ENCODE measurements at regions not wholly inside any gene's neighbourhood (a gene's known extent, or its start where the extent isn't known, plus 50 kb on each side); places are given as distances from the start of the nearest gene placed in this dataset.
"Not testable (repeated sequence)": the region's sequence is repeated elsewhere in the genome, so short reads cannot be mapped to it uniquely, and the experiment has no call there.

- Histone ChIP-seq H3K9ac (ENCODE audit: low read length) (no peak overlapping the region), H4K20me1 (ENCODE audit: insufficient read depth) (no peaks in the 10 kb centered on the region), H3K27ac (ENCODE audit: low read length) (no peak overlapping the region), H3K9me2 (ENCODE audit: insufficient read depth, low read length) (no peaks in the 10 kb centered on the region), H2AFZ (ENCODE audit: low read depth, low read length) (no peak overlapping the region), H3K4me3 (ENCODE audit: low read length) (no peak overlapping the region), H3K36me3 (ENCODE audit: insufficient read depth, low read length) (no peaks in the 10 kb centered on the region), H3K27me3 (ENCODE audit: insufficient read depth, low read depth, low read length) (no peaks in the 10 kb centered on the region), H3K9me3 (ENCODE audit: low read length) (no peaks in the 10 kb centered on the region), H3K4me2 (ENCODE audit: low read length) (no peak overlapping the region), H3F3A (ENCODE audit: insufficient read depth, low read length, poor library complexity, severe bottlenecking) (no peaks in the 10 kb centered on the region), H3K79me2 (replicated peaks; ENCODE audit: insufficient read depth, low read length) (no peaks in the 10 kb centered on the region)
- no peak for TF ChIP-seq EP300 (conservative IDR thresholded peaks at IDR 0.05; ENCODE audit: poor library complexity, severe bottlenecking)
- no peak for TF ChIP-seq MXI1 (conservative IDR thresholded peaks at IDR 0.05; ENCODE audit: poor library complexity, severe bottlenecking)
- no peak for TF ChIP-seq TAF1 (IDR thresholded peaks at IDR 0.05; ENCODE audit: low read depth)
- TF ChIP-seq EZH2 (IDR thresholded peaks at IDR 0.05; ENCODE audit: borderline replicate concordance, insufficient read depth, low read length, poor library complexity, severe bottlenecking) = no peak
- TF ChIP-seq, protein P1, sequence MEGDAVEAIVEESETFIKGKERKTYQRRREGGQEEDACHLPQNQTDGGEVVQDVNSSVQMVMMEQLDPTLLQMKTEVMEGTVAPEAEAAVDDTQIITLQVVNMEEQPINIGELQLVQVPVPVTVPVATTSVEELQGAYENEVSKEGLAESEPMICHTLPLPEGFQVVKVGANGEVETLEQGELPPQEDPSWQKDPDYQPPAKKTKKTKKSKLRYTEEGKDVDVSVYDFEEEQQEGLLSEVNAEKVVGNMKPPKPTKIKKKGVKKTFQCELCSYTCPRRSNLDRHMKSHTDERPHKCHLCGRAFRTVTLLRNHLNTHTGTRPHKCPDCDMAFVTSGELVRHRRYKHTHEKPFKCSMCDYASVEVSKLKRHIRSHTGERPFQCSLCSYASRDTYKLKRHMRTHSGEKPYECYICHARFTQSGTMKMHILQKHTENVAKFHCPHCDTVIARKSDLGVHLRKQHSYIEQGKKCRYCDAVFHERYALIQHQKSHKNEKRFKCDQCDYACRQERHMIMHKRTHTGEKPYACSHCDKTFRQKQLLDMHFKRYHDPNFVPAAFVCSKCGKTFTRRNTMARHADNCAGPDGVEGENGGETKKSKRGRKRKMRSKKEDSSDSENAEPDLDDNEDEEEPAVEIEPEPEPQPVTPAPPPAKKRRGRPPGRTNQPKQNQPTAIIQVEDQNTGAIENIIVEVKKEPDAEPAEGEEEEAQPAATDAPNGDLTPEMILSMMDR (IDR thresholded peaks at IDR 0.05; ENCODE audit: poor library complexity, severe bottlenecking) = no peak
- TF ChIP-seq, protein P2, sequence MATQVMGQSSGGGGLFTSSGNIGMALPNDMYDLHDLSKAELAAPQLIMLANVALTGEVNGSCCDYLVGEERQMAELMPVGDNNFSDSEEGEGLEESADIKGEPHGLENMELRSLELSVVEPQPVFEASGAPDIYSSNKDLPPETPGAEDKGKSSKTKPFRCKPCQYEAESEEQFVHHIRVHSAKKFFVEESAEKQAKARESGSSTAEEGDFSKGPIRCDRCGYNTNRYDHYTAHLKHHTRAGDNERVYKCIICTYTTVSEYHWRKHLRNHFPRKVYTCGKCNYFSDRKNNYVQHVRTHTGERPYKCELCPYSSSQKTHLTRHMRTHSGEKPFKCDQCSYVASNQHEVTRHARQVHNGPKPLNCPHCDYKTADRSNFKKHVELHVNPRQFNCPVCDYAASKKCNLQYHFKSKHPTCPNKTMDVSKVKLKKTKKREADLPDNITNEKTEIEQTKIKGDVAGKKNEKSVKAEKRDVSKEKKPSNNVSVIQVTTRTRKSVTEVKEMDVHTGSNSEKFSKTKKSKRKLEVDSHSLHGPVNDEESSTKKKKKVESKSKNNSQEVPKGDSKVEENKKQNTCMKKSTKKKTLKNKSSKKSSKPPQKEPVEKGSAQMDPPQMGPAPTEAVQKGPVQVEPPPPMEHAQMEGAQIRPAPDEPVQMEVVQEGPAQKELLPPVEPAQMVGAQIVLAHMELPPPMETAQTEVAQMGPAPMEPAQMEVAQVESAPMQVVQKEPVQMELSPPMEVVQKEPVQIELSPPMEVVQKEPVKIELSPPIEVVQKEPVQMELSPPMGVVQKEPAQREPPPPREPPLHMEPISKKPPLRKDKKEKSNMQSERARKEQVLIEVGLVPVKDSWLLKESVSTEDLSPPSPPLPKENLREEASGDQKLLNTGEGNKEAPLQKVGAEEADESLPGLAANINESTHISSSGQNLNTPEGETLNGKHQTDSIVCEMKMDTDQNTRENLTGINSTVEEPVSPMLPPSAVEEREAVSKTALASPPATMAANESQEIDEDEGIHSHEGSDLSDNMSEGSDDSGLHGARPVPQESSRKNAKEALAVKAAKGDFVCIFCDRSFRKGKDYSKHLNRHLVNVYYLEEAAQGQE (IDR thresholded peaks at IDR 0.05; ENCODE audit: borderline replicate concordance) = no peak
- no peak for TF ChIP-seq SMC3 (conservative IDR thresholded peaks at IDR 0.05; ENCODE audit: poor library complexity)
- TF ChIP-seq RAD21 (conservative IDR thresholded peaks at IDR 0.05) = no peak
- no peak for TF ChIP-seq POLR2AphosphoS5 (IDR thresholded peaks at IDR 0.05)
Observed at GRCh38 chr2:184322615-184323014, 275.7 kb upstream of the ZNF804A start.

DNA sequence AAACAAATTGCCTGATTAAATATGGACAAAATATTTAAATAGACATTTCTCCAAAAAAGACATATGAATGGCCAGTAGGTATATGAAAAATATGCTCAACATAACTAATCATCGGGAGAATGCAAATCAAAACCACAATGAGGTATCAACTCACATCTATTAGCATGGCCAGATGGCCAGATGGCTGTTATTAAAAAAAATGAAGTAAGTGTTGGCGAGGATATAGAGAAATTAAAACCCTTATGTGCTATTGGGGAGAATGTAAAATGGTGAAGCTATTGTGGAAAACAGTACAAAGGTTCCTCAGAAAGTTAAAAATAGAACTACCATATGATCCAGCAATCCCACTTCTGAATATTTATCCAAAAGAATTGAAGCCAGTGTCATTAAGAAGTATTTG, 272.3 kb upstream of the ZNF804A start:
- H2AFZ ChIP-seq (ENCODE audit: low read depth, low read length) = no peak overlapping the region
- H3K4me2 ChIP-seq (ENCODE audit: low read length) = no peak overlapping the region
- H3K4me3 ChIP-seq (ENCODE audit: low read length) = no peak overlapping the region
- H3K9me2 ChIP-seq (ENCODE audit: insufficient read depth, low read length) = no peaks in the 10 kb centered on the region
- no peaks in the 10 kb centered on the region for H3K79me2 ChIP-seq (replicated peaks; ENCODE audit: insufficient read depth, low read length)
- no peaks in the 10 kb centered on the region for H4K20me1 ChIP-seq (ENCODE audit: insufficient read depth)
- no peaks in the 10 kb centered on the region for H3K9me3 ChIP-seq (ENCODE audit: low read length)
- no peak overlapping the region for H3K9ac ChIP-seq (ENCODE audit: low read length)
- no peaks in the 10 kb centered on the region for H3K27me3 ChIP-seq (ENCODE audit: insufficient read depth, low read depth, low read length)
- TF ChIP-seq POLR2AphosphoS5 (IDR thresholded peaks at IDR 0.05) (no peak), MXI1 (conservative IDR thresholded peaks at IDR 0.05; ENCODE audit: poor library complexity, severe bottlenecking) (no peak), TAF1 (IDR thresholded peaks at IDR 0.05; ENCODE audit: low read depth) (no peak)
- no peaks in the 10 kb centered on the region for H3F3A ChIP-seq (ENCODE audit: insufficient read depth, low read length, poor library complexity, severe bottlenecking)
- H3K36me3 ChIP-seq (ENCODE audit: insufficient read depth, low read length) = no peaks in the 10 kb centered on the region
- H3K27ac ChIP-seq (ENCODE audit: low read length) = no peak overlapping the region

GRCh38 chr2:184327805-184328204, 270.5 kb upstream of the ZNF804A start:
- H2AFZ ChIP-seq (ENCODE audit: low read depth, low read length); H3K9me2 ChIP-seq (ENCODE audit: insufficient read depth, low read length); H3K9ac ChIP-seq (ENCODE audit: low read length); H3K79me2 ChIP-seq (replicated peaks; ENCODE audit: insufficient read depth, low read length); H4K20me1 ChIP-seq (ENCODE audit: insufficient read depth); H3F3A ChIP-seq (ENCODE audit: insufficient read depth, low read length, poor library complexity, severe bottlenecking); H3K27ac ChIP-seq (ENCODE audit: low read length); H3K4me2 ChIP-seq (ENCODE audit: low read length); H3K27me3 ChIP-seq (ENCODE audit: insufficient read depth, low read depth, low read length); H3K4me3 ChIP-seq (ENCODE audit: low read length); H3K9me3 ChIP-seq (ENCODE audit: low read length); H3K36me3 ChIP-seq (ENCODE audit: insufficient read depth, low read length): not testable (repeated sequence)

- not testable (repeated sequence) for H4K20me1 ChIP-seq (ENCODE audit: insufficient read depth); H2AFZ ChIP-seq (ENCODE audit: low read depth, low read length); H3K27me3 ChIP-seq (ENCODE audit: insufficient read depth, low read depth, low read length); H3K4me3 ChIP-seq (ENCODE audit: low read length); H3K9ac ChIP-seq (ENCODE audit: low read length); H3K9me2 ChIP-seq (ENCODE audit: insufficient read depth, low read length); H3K27ac ChIP-seq (ENCODE audit: low read length); H3F3A ChIP-seq (ENCODE audit: insufficient read depth, low read length, poor library complexity, severe bottlenecking); H3K9me3 ChIP-seq (ENCODE audit: low read length); H3K79me2 ChIP-seq (replicated peaks; ENCODE audit: insufficient read depth, low read length); H3K36me3 ChIP-seq (ENCODE audit: insufficient read depth, low read length); H3K4me2 ChIP-seq (ENCODE audit: low read length)
Observed at GRCh38 chr2:184330561-184330960, 267.8 kb upstream of the ZNF804A start.
